NT2/D1 (cell line): ENCODE measurements at regions not wholly inside any gene's neighbourhood (a gene's known extent, or its start where the extent isn't known, plus 50 kb on each side); places are given as distances from the start of the nearest gene placed in this dataset.

Experiments
- SUZ12 ChIP-seq: IDR thresholded peaks from 2 replicates; pipeline ENCODE4 v1.6.1; 2011; ENCODE audit not compliant: insufficient read length, insufficient read depth; ENCODE audit errors: extremely low read depth
- YY1 ChIP-seq: IDR thresholded peaks from 2 replicates; pipeline ENCODE4 v1.6.1; 2011; ENCODE audit not compliant: insufficient read length, insufficient read depth
- ZNF274 ChIP-seq: IDR thresholded peaks from 2 replicates; pipeline ENCODE4 v1.6.1; 2011; ENCODE audit warnings: mild to moderate bottlenecking, low read depth, low read length

DNA sequence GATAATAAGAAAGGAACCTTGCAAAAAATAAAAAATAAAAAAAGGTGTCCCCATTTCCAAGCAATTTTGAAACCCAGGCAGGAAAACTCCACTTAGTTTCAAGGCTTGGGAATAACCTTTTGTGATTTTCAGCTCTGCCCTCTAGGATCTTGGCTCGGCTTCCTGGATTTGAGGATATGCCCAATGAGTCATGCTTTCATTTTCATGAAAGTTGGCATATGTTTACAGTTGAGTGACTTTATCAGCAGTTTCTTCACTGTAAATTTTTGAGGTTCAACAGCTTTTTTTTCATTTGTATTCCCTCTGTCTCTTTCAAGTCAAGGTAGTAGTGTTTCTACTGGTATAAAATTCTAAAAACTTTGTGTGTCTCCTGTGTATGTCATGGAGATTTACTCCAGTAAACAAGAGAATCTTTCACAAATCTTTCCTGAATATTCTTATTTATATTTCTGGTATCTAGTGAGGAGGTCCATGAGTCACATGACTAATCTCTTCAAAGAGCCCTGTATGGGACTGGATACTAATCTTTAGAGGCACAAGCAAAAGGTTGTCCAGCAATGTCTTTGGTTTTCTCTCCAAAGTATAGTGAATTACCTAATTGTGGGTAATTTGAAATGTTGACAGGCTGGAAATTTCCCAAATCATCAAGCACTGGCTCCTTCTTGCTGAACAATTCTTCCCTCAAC is 335.3 kb downstream of the BRINP2 start:
- TF ChIP-seq ZNF274 (no peak), SUZ12 (no peak), YY1 (no peak)
